NCI-H1694 (cell line): ENCODE measurements at regions not wholly inside any gene's neighbourhood (a gene's known extent, or its start where the extent isn't known, plus 50 kb on each side); places are given as distances from the start of the nearest gene placed in this dataset.
"Not testable (repeated sequence)": the region's sequence is repeated elsewhere in the genome, so short reads cannot be mapped to it uniquely, and the experiment has no call there.

ENCODE experiments used
- DNase-seq: peaks from one replicate; lab custom pipeline; 2025; lab: John Stamatoyannopoulos, UW

GRCh38 chr10:59043358-59043757 is 133.1 kb upstream of the PHYHIPL start:
- not testable (repeated sequence) for DNase-seq

- DNase-seq: no peak
These were observed 129.3 kb upstream of the PHYHIPL start for GRCh38 chr10:59047180-59047579.

- no peak for DNase-seq
These were observed 128.4 kb upstream of the PHYHIPL start for GRCh38 chr10:59047957-59048618.

- not testable (repeated sequence) for DNase-seq
These were observed 122.9 kb upstream of the PHYHIPL start for GRCh38 chr10:59053502-59053901.

- no peak for DNase-seq
These were observed 121.4 kb upstream of the PHYHIPL start for GRCh38 chr10:59055045-59055444.

- no peak for DNase-seq
These were observed 119.1 kb upstream of the PHYHIPL start for GRCh38 chr10:59057345-59057744.

GRCh38 chr10:59060852-59061251 is 115.6 kb upstream of the PHYHIPL start:
- DNase-seq: no peak

- DNase-seq: no peak
These were observed 113.0 kb upstream of the PHYHIPL start for GRCh38 chr10:59063491-59063890.

GRCh38 chr10:59064080-59064692 is 112.3 kb upstream of the PHYHIPL start:
- DNase-seq: no peak

- no peak for DNase-seq
These were observed 111.5 kb upstream of the PHYHIPL start for GRCh38 chr10:59064759-59065539.

GRCh38 chr10:59068581-59069191 is 107.8 kb upstream of the PHYHIPL start:
- DNase-seq: no peak

- DNase-seq: no peak
These were observed 104.4 kb upstream of the PHYHIPL start for GRCh38 chr10:59072038-59072437.

- DNase-seq: no peak
These were observed 102.9 kb upstream of the PHYHIPL start for GRCh38 chr10:59073456-59074053.

- no peak for DNase-seq
These were observed 100.9 kb upstream of the PHYHIPL start for GRCh38 chr10:59075576-59075975.

- no peak for DNase-seq
These were observed 98.6 kb upstream of the PHYHIPL start for GRCh38 chr10:59077855-59078254.

GRCh38 chr10:59078978-59079377 is 97.5 kb upstream of the PHYHIPL start:
- no peak for DNase-seq

- no peak for DNase-seq
These were observed 96.8 kb upstream of the PHYHIPL start for GRCh38 chr10:59079386-59080226.

GRCh38 chr10:59082249-59082648 is 94.2 kb upstream of the PHYHIPL start:
- DNase-seq: no peak

GRCh38 chr10:59085054-59085453 is 91.4 kb upstream of the PHYHIPL start:
- no peak for DNase-seq

GRCh38 chr10:59085711-59086502 is 90.5 kb upstream of the PHYHIPL start:
- DNase-seq: no peak

- DNase-seq: no peak
These were observed 89.0 kb upstream of the PHYHIPL start for GRCh38 chr10:59087486-59087885.
